HAP-1 (cell line): ENCODE measurements at regions not wholly inside any gene's neighbourhood (a gene's known extent, or its start where the extent isn't known, plus 50 kb on each side); places are given as distances from the start of the nearest gene placed in this dataset.
"Not testable (repeated sequence)": the region's sequence is repeated elsewhere in the genome, so short reads cannot be mapped to it uniquely, and the experiment has no call there.

Experiments
- DNase-seq, 2 experiments: peaks; one replicate each; pipeline ENCODE4 v3.0.0-alpha.2; 2016 to 2020; ENCODE audit warnings: low spot score in 2 of 2
- H3K27me3 ChIP-seq: fragments of 250-450 bp; sonication (Bioruptor Pico); 2 replicates; pipeline ENCODE4 v1.5.1; 2020; ENCODE audit warnings: low read depth, mild to moderate bottlenecking, moderate library complexity
- H3K36me3 ChIP-seq: fragments of 250-450 bp; sonication (Bioruptor Pico); replicated peaks from 2 replicates; pipeline ENCODE4 v1.5.1; 2020; ENCODE audit warnings: mild to moderate bottlenecking
- H3K4me1 ChIP-seq: fragments of 250-450 bp; sonication (Bioruptor Pico); 2 replicates; pipeline ENCODE4 v1.5.1; 2020; ENCODE audit warnings: mild to moderate bottlenecking
- H3K4me3 ChIP-seq: fragments of 250-450 bp; sonication (Bioruptor Pico); 2 replicates; pipeline ENCODE4 v1.5.1; 2020; ENCODE audit warnings: mild to moderate bottlenecking, moderate library complexity
- H3K9me3 ChIP-seq: fragments of 250-450 bp; sonication (Bioruptor Pico); 2 replicates; pipeline ENCODE4 v1.5.1; 2020; ENCODE audit warnings: mild to moderate bottlenecking, moderate library complexity
- in situ Hi-C: fragments of 300-500 bp; cut with MboI; formaldehyde crosslinking; loops from 3 replicates; pipeline ENCODE4 v1.14.3; 2020; ENCODE audit warnings: low sequenced_read_pairs, inconsistent platforms, mixed read lengths

GRCh38 chr6:14224359-14225103 lies 107.0 kb downstream of the CD83 start:
- Histone ChIP-seq H3K4me3 (no peak overlapping the region), H3K27me3 (no peaks in the 10 kb centered on the region; the same call in 1 of the 2 replicates), H3K4me1 (no peaks in the 10 kb centered on the region), H3K36me3 (no peaks in the 10 kb centered on the region), H3K9me3 (no peaks in the 10 kb centered on the region)
- in situ Hi-C loops: loop anchor here (25.0 kb wide), 2 partner anchors 1263 to 1388 kb away; no protein-coding TSS in a partner anchor
- no peak for DNase-seq

GRCh38 chr6:14226051-14226660 lies 108.6 kb downstream of the CD83 start:
- H3K36me3 ChIP-seq: no peaks in the 10 kb centered on the region
- in situ Hi-C loops: no loop called here
- no peak for DNase-seq
- H3K9me3 ChIP-seq: no peaks in the 10 kb centered on the region
- no peak overlapping the region for H3K4me3 ChIP-seq
- no peaks in the 10 kb centered on the region; the same call in 1 of the 2 replicates for H3K27me3 ChIP-seq
- H3K4me1 ChIP-seq: no peaks in the 10 kb centered on the region

DNA sequence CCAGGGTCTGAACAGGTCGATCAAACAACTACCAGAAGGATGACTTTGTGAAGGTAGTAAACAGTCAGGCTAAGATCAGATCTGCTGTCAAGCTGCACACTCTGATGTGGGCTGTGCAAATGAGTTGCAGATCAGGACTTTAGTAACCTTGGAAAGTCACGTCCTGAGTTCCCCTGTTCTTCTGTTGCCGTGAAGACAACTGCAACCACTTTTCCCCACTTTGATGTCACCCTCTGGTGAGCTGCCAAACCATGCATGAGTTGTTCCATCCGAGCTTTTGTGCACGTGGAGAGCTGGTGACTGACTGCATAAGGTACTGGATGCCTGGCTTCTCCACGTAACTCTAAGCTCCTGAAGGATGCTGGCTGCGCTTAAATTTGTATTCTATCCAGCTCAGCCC lies 111.0 kb downstream of the CD83 start:
- DNase-seq: no peak
- Histone ChIP-seq H3K36me3 (no peaks in the 10 kb centered on the region), H3K4me3 (no peak overlapping the region), H3K4me1 (no peaks in the 10 kb centered on the region), H3K27me3 (no peaks in the 10 kb centered on the region; the same call in 1 of the 2 replicates), H3K9me3 (no peaks in the 10 kb centered on the region)
- in situ Hi-C loops: no loop called here

DNA sequence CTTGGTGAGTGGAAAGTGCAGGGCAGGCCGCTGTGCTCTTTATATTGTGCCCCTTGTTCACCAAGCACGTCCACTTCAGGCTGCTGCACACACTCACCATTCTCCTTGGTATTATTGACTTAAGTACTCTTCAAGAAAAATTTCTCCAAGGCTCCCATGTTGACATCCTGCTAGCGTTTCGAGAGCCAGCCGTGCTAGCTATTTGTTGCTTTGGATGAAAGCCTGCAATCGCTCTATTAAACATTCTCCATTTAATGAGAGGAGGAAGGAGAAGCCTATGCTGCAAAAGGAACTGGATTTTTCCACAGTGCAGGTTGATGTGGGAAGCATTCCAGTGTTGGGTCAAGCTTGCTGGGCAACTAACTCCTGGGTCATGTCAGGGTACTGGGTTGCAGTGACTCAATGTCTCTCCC lies 113.5 kb downstream of the CD83 start:
- no peaks in the 10 kb centered on the region for H3K36me3 ChIP-seq
- no peak overlapping the region for H3K4me3 ChIP-seq
- H3K4me1 ChIP-seq: no peaks in the 10 kb centered on the region
- in situ Hi-C loops: no loop called here
- H3K27me3 ChIP-seq: no peaks in the 10 kb centered on the region
- no peaks in the 10 kb centered on the region for H3K9me3 ChIP-seq
- DNase-seq: no peak

DNA sequence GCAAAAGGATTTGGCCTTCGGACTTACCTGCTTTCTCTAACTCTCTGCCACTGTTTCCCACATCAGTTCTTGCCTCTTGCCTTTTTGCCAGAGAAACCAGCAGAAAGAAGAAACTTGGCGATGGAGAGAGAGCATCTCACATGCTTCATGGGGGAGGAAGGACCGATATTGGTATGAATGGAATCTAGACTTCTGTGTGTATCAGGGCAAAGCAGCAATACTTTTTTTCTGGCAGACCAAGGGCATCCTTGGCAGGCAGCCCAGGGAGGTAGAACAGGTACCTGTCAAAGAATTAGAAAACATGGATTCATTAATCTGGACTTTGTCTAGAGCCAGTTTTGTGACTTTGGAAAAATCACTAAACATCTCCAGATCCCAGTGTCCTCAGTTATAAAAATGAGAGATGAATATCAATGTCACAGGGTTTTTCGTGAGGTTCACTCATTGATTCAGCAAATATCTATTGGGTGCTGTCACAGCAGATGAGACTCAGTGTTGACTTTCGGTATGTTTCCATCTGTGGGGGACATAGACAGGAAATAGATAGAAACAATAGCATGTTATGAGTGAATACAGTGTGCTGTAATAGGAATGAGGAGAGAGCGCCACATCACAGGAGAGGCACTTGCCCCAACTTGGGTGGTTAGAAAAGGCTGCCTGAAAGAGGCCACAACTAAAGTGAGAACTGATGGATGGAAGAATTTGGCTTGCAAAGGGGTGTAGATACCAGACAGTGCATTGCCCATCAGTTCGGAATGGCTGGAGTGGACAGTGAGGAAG lies 114.1 kb downstream of the CD83 start:
- H3K4me3 ChIP-seq: no peak overlapping the region
- no peaks in the 10 kb centered on the region for H3K27me3 ChIP-seq
- no peaks in the 10 kb centered on the region for H3K9me3 ChIP-seq
- no peaks in the 10 kb centered on the region for H3K36me3 ChIP-seq
- in situ Hi-C loops: no loop called here
- no peaks in the 10 kb centered on the region for H3K4me1 ChIP-seq
- DNase-seq: no peak

- DNase-seq: no peak
- in situ Hi-C loops: no loop called here
- Histone ChIP-seq H3K36me3 (no peaks in the 10 kb centered on the region), H3K27me3 (no peaks in the 10 kb centered on the region), H3K4me1 (no peaks in the 10 kb centered on the region), H3K4me3 (no peak overlapping the region), H3K9me3 (no peaks in the 10 kb centered on the region)
These were observed 115.3 kb downstream of the CD83 start for GRCh38 chr6:14232889-14233288.

- DNase-seq: no peak
- Histone ChIP-seq H3K9me3 (no peaks in the 10 kb centered on the region), H3K4me3 (no peak overlapping the region), H3K4me1 (no peaks in the 10 kb centered on the region), H3K27me3 (no peaks in the 10 kb centered on the region), H3K36me3 (no peaks in the 10 kb centered on the region)
- in situ Hi-C loops: no loop called here
These were observed 118.2 kb downstream of the CD83 start for GRCh38 chr6:14235653-14236356.

- Histone ChIP-seq H3K27me3 (no peaks in the 10 kb centered on the region), H3K4me3 (no peak overlapping the region), H3K4me1 (no peaks in the 10 kb centered on the region), H3K9me3 (no peaks in the 10 kb centered on the region; the same call in 1 of the 2 replicates), H3K36me3 (no peaks in the 10 kb centered on the region)
- in situ Hi-C loops: no loop called here
- no peak for DNase-seq
These were observed 121.5 kb downstream of the CD83 start for GRCh38 chr6:14239097-14239496.

- in situ Hi-C loops: no loop called here
- no peaks in the 10 kb centered on the region for H3K27me3 ChIP-seq
- H3K4me3 ChIP-seq: no peak overlapping the region
- H3K4me1 ChIP-seq: no peaks in the 10 kb centered on the region
- no peak for DNase-seq
- H3K36me3 ChIP-seq: no peaks in the 10 kb centered on the region
- H3K9me3 ChIP-seq: no peaks in the 10 kb centered on the region; the same call in 1 of the 2 replicates
These were observed 123.0 kb downstream of the CD83 start for GRCh38 chr6:14240411-14241166.

DNA sequence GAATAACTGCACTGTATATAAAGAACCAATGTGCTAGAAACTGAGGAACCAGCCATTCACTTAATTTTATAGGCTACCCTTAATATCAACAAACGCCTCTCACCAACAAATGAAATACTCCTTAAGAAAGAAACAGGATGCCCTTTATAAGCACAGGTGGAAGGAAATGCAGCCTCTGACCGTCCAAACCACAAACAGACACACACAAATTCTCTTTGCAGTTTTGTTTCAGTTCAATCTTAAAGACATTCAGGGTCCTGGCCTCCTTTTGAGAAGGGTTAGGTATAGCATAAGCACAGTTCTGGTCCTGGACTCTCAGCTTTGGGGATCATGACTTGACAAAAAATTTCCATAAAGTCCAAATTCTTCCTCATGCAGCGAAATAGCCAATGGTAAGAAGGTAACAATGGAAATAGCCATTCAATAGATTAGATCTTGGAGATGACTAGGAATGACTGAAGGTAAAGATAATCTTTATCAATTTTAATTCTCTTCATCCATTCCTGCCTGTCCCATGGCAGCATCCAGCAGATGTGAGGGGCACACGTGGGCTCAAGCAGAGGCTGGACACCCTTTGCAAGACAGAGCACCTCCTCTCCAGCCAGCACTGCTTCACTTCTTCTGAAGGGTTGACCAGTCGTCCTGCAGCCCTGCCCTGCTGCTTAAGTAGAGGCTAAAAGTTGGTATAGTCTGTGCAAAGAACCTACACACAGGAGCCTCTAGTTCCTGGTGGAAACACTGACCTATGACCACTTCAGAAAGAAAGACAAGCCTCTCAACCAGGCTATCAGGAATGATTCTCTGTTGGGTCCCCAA lies 123.9 kb downstream of the CD83 start:
- H3K36me3 ChIP-seq: no peaks in the 10 kb centered on the region
- no peaks in the 10 kb centered on the region for H3K27me3 ChIP-seq
- H3K9me3 ChIP-seq: no peaks in the 10 kb centered on the region; the same call in 1 of the 2 replicates
- no peaks in the 10 kb centered on the region for H3K4me1 ChIP-seq
- in situ Hi-C loops: no loop called here
- H3K4me3 ChIP-seq: no peak overlapping the region
- DNase-seq: no peak

DNA sequence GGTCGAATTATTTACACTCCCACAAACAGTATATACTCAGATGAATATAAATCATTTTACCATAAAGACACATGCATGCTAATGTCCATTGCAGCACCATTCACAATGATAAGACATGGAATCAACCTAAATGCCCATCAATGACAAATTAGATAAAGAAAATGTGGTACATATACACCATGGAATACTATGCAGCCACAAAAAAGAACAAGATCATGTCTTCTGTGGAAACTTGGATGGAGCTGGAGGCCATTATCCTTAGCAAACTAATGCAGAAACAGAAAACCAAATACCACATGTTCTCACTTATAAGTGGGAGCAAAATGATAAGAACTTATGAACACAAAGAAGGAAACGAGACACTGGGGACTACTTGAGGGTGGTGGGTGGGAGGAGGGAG lies 125.3 kb downstream of the CD83 start:
- H3K27me3 ChIP-seq, H3K4me3 ChIP-seq, in situ Hi-C loops, DNase-seq, H3K4me1 ChIP-seq, H3K36me3 ChIP-seq, H3K9me3 ChIP-seq: not testable (repeated sequence)

DNA sequence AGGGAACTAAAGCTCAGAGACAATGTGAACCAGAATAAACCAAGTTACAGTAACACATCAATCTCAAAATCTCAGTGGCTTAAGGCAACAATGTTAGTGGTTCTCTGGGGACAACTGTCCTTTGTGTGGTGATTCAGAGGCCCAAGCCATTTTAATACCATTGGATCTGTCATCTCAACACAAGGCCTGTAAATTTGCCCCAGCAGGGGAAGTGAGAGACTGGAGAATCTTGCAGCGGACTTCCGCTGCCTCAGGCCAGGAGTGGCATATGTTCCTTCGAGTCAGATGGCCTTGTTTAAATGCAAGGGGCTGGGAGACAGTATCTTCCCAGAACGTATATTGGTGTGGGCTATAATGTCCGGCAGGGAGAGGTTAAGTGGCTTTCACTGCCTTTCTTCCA lies 126.0 kb downstream of the CD83 start:
- in situ Hi-C loops: no loop called here
- Histone ChIP-seq H3K36me3 (no peaks in the 10 kb centered on the region), H3K27me3 (no peaks in the 10 kb centered on the region)

More for the DNA sequence above, 126.0 kb downstream of the CD83 start:
- H3K4me3 ChIP-seq: no peak overlapping the region
- H3K9me3 ChIP-seq: no peaks in the 10 kb centered on the region; the same call in 1 of the 2 replicates
- DNase-seq: no peak
- no peaks in the 10 kb centered on the region for H3K4me1 ChIP-seq
